Neural cell (in vitro differentiated cells): ENCODE measurements at regions not wholly inside any gene's neighbourhood (a gene's known extent, or its start where the extent isn't known, plus 50 kb on each side); places are given as distances from the start of the nearest gene placed in this dataset.

ENCODE experiments used
- CTCF ChIP-seq: fragments of 450-650 bp; IDR thresholded peaks from 2 replicates; pipeline ENCODE4 v1.5.1; 2014; ENCODE audit warnings: antibody characterized with exemption, mild to moderate bottlenecking, moderate library complexity; ENCODE audit not compliant: poor library complexity, severe bottlenecking
- EZH2 ChIP-seq: fragments of 200-600, 300-800 bp; shearing (Covaris generic), sonication (generic); IDR thresholded peaks from 2 replicates; pipeline ENCODE4 v1.6.1; 2014; ENCODE audit warnings: antibody characterized with exemption, low read length, borderline replicate concordance, mild to moderate bottlenecking; ENCODE audit not compliant: insufficient read depth, poor library complexity, severe bottlenecking
- MXI1 ChIP-seq: fragments of 450-650 bp; conservative IDR thresholded peaks from 2 replicates; pipeline ENCODE4 v1.6.1; 2014; ENCODE audit warnings: antibody characterized with exemption, mild to moderate bottlenecking; ENCODE audit not compliant: poor library complexity, severe bottlenecking
- POLR2AphosphoS5 ChIP-seq: IDR thresholded peaks from 2 replicates; pipeline ENCODE4 v1.6.1; 2012

GRCh38 chr2:121903037-121903689 lies 147.7 kb downstream of the TSN start:
- no peak for TF ChIP-seq POLR2AphosphoS5
- no peak for TF ChIP-seq EZH2
- TF ChIP-seq MXI1 = no peak
- TF ChIP-seq CTCF = no peak
